Endodermal cell (in vitro differentiated cells): ENCODE measurements at regions not wholly inside any gene's neighbourhood (a gene's known extent, or its start where the extent isn't known, plus 50 kb on each side); places are given as distances from the start of the nearest gene placed in this dataset.

Experiments
- DNase-seq: peaks from one replicate; pipeline ENCODE4 v3.0.0-alpha.2; 2017
- H3K27ac ChIP-seq: 2 replicates; pipeline ENCODE4 v1.5.1; 2013; ENCODE audit warnings: mild to moderate bottlenecking, low read depth, low read length, moderate library complexity
- H3K27me3 ChIP-seq: 2 replicates; pipeline ENCODE4 v1.6.1; 2013; ENCODE audit warnings: mild to moderate bottlenecking, low read length, moderate library complexity; ENCODE audit not compliant: insufficient read depth, control insufficient read depth, poor library complexity, severe bottlenecking
- H3K36me3 ChIP-seq: 2 replicates; pipeline ENCODE4 v1.7.0; 2013; ENCODE audit warnings: mild to moderate bottlenecking, low read length, moderate library complexity; ENCODE audit not compliant: control insufficient read depth, insufficient read depth
- H3K4me1 ChIP-seq: one replicate; pipeline ENCODE4 v1.7.0; 2013; ENCODE audit warnings: low read length; ENCODE audit not compliant: control insufficient read depth, insufficient read depth
- H3K4me3 ChIP-seq: 2 replicates; pipeline ENCODE4 v1.5.1; 2013; ENCODE audit warnings: mild to moderate bottlenecking, low read length, moderate library complexity
- H3K9ac ChIP-seq: 2 replicates; pipeline ENCODE4 v1.6.1; 2013; ENCODE audit warnings: mild to moderate bottlenecking, low read length, moderate library complexity; ENCODE audit not compliant: poor library complexity, severe bottlenecking; ENCODE audit errors: extremely low read depth
- H3K9me3 ChIP-seq: 2 replicates; pipeline ENCODE4 v1.6.1; 2013; ENCODE audit warnings: mild to moderate bottlenecking, low read length, moderate library complexity; ENCODE audit not compliant: control insufficient read depth
- H3K27ac Mint-ChIP-seq: 2 replicates; pipeline ENCODE4 v1.8.0; 2020; ENCODE audit warnings: mixed read lengths
- H3K27me3 Mint-ChIP-seq: 2 replicates; pipeline ENCODE4 v1.8.0; 2021; ENCODE audit warnings: mild to moderate bottlenecking, mixed read lengths; ENCODE audit not compliant: insufficient read depth
- H3K36me3 Mint-ChIP-seq: 2 replicates; pipeline ENCODE4 v1.8.0; 2020; ENCODE audit warnings: low read depth, mixed read lengths
- H3K4me1 Mint-ChIP-seq: 2 replicates; pipeline ENCODE4 v1.8.0; 2020; ENCODE audit warnings: mixed read lengths
- H3K4me3 Mint-ChIP-seq: 2 replicates; pipeline ENCODE4 v1.8.0; 2020; ENCODE audit warnings: mild to moderate bottlenecking, moderate library complexity, mixed read lengths
- H3K9me3 Mint-ChIP-seq: 2 replicates; pipeline ENCODE4 v1.8.0; 2020; ENCODE audit warnings: mild to moderate bottlenecking, mixed read lengths
- CTCF ChIP-seq: fragments of 200-600 bp; sonication (generic); conservative IDR thresholded peaks from 2 replicates; pipeline ENCODE4 v1.5.0; 2021; ENCODE audit warnings: antibody characterized with exemption, mild to moderate bottlenecking
- WGBS, 2 experiments: methylation state at CpG; one replicate each; pipeline versions ENCODE4 v1.1.5 to v1.1.7; 2013; ENCODE audit warnings: missing lambda C conversion rate in 2 of 2, mixed read lengths in 1 of 2; ENCODE audit not compliant: insufficient coverage in 1 of 2, insufficient read length in 1 of 2; 5-methylcytosine and 5-hydroxymethylcytosine counted together

DNA sequence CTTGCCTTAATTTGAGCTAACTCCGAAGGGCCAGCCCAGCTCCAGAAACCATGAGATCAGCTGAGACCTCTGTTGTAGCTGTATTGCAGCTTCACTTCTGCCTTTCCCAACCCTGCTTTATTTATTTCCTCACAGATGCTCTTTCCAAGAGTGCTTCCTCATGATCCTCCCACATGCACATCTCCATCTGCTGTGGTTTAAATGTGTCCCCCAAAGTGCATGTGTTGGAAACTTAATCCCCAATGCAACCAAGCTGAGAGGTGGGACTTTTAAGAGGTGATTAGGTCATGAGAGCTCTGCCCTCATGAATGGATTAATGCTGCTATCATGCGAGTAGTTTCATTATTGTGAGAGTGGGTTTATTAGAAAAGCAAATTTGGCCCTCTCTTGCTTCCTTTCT, 164.4 kb upstream of the TAB2 start:
- H3K36me3 ChIP-seq, result no peaks in the 10 kb centered on the region
- no peaks in the 10 kb centered on the region for H3K9me3 ChIP-seq
- DNase-seq, result no peak
- no peak overlapping the region for H3K9ac ChIP-seq
- no peak overlapping the region for H3K27ac ChIP-seq
- H3K27me3 ChIP-seq, result no peaks in the 10 kb centered on the region
- Mint-ChIP-seq H3K27ac (no peak overlapping the region), H3K4me1 (no peaks in the 10 kb centered on the region), H3K4me3 (no peak overlapping the region), H3K36me3 (no peaks in the 10 kb centered on the region), H3K9me3 (no peaks in the 10 kb centered on the region), H3K27me3 (peaks cover 3% of the 10 kb centered on the region)
- TF ChIP-seq CTCF, result no peak
- no peaks in the 10 kb centered on the region for H3K4me1 ChIP-seq
- no peak overlapping the region for H3K4me3 ChIP-seq
- WGBS, 2 experiments, result 93 to 100% methylated on average over 1 to 2 of the region's 2 CpGs

DNA sequence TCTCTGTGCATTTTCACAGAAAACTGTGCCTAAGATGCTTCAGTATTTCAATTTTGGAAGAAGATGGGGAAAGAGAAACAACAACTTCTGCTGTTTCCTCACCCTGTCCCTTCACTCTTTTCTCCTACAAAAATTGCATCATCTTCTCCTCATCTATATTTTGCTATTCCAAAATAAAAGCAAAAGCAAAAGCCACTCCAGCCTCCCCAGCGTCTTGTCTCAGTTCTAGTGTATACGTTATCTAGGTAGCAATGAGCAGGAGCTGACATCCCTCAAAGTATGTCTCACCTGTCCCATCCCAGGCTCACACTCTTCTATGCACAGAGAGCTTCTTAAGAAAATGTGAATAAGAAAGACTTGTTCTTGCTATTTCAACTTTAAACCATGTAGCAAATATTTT, 163.8 kb upstream of the TAB2 start:
- TF ChIP-seq CTCF, result no peak
- H3K4me1 ChIP-seq, result no peaks in the 10 kb centered on the region
- Mint-ChIP-seq H3K4me1 (no peaks in the 10 kb centered on the region), H3K36me3 (no peaks in the 10 kb centered on the region), H3K27me3 (no peaks in the 10 kb centered on the region), H3K9me3 (no peaks in the 10 kb centered on the region), H3K4me3 (no peak overlapping the region), H3K27ac (no peak overlapping the region)
- H3K27ac ChIP-seq, result no peak overlapping the region
- H3K4me3 ChIP-seq, result no peak overlapping the region
- H3K9me3 ChIP-seq, result no peaks in the 10 kb centered on the region
- no peak overlapping the region for H3K9ac ChIP-seq
- no peaks in the 10 kb centered on the region for H3K27me3 ChIP-seq
- WGBS, 2 experiments, result 92% methylated on average over 2 of the region's 2 CpGs; no CpG with 5 or more reads in 1 of the 2 experiments
- no peak for DNase-seq
- H3K36me3 ChIP-seq, result no peaks in the 10 kb centered on the region

DNA sequence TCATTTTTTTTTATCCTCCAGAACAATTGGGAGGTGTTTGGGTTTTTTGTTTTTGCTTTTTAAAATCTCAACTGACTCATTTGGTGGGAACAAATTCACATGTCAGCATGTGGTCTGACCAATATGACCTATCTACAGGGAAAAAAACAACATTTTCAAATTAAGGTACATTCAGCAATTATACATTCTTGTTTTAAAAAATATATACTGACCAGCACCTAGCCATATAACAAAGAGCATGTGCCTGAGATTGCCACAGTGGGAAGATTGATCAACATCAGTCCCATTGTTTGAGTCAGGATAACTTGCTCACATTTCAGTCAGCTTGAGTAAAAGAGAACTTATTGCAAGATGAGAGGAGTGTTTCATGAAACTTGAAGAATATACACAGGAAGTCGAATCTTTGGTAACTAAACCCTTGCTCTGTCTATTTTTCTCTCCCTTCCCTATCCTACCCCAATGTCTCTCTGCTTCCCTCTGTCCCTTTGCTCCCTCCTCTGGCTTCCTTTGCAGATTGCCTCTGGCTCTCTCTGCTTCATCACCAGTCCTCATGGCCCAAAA, 163.2 kb upstream of the TAB2 start:
- H3K27me3 ChIP-seq, result no peaks in the 10 kb centered on the region
- Mint-ChIP-seq H3K27me3 (no peaks in the 10 kb centered on the region), H3K4me3 (no peak overlapping the region), H3K27ac (no peak overlapping the region), H3K36me3 (no peaks in the 10 kb centered on the region), H3K4me1 (no peaks in the 10 kb centered on the region), H3K9me3 (no peaks in the 10 kb centered on the region)
- 89 to 100% methylated on average over 1 of the region's 1 CpG for WGBS, 2 experiments
- H3K9ac ChIP-seq, result no peak overlapping the region
- no peaks in the 10 kb centered on the region for H3K4me1 ChIP-seq
- DNase-seq, result no peak
- H3K4me3 ChIP-seq, result no peak overlapping the region
- H3K9me3 ChIP-seq, result no peaks in the 10 kb centered on the region
- H3K27ac ChIP-seq, result no peak overlapping the region
- TF ChIP-seq CTCF, result no peak
- H3K36me3 ChIP-seq, result no peaks in the 10 kb centered on the region
